HS-5 (cell line): ENCODE measurements at regions not wholly inside any gene's neighbourhood (a gene's known extent, or its start where the extent isn't known, plus 50 kb on each side); places are given as distances from the start of the nearest gene placed in this dataset.
A peak's percentile ranks its signal among the peaks of the same experiment; 100 is the strongest.

Experiments used
- DNase-seq: peaks from one replicate; pipeline ENCODE4 v3.0.0-alpha.2; 2012; ENCODE audit warnings: low read depth

DNA sequence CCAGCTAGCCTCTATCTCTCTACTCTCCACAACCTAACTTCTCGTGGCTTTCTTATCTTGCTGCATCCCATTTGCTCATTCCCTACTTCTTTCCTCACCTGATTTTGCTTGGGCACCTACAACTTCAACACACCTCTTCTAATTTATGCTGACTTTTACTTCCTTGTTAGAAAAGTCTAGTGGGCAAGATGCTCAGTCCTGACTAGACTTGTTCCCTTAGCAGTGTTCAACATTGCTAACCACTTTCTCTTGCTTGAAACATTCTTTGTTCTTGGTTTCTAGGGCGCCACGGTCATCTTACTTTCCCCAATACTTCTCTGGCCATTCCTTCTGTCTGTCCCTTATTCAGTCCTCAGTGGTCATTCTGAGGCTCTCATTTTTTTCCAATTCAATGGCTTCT lies 454.7 kb upstream of the CWC22 start:
- DNase-seq = no peak

GRCh38 chr2:180456801-180457200 lies 449.7 kb upstream of the CWC22 start:
- DNase-seq = no peak

DNA sequence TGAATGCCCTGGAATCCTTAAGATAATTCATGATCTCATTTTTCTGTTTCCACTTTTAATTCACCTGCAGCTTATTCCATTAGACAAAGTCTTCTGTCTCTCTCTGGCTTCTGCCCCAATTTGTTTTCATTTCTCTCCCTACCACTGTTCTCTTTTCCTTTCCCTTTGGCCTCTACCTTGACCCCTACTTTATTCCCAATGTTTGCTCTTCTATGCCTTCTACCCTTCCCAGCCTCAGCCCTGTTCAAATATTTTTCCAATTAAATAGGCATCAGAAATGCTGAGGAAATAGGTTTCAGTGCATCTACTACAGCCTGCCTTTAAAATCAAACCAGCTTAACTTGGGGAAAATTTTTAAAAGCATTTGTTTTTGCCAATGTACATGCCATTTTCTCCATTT lies 443.7 kb upstream of the CWC22 start:
- DNase-seq = no peak

DNA sequence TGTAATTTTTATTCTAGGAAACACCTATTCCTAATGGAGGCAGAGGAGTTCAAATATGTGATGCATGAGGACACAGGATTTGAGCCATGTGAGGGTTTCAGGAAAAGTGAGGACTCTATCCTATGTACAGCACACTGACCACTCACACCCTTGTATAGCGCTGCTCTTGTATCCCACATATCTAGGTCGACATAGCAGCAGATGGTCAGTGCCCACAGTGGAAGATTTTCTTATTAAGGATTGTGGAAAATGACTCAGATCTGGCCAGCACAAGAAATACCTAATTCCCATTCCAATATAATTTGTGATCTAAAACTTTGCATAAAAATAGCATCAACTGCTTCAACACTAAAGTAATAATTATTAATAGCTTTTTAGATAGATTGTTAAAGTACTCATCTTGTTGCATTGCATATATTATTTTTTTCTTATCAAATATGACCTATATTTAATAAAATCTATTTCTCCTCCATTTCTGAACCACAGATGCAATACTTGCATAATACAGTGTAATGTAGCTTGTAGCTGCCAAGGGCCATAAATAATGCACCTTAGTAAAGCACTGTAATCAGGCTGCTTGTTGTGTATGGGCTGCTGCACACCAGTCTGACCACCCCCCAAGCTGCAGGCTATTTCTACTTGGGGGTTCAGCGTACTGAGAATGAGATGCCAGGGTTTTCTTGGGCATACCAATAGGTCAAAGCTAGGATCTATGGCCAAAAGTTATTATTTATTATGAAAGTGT lies 442.2 kb upstream of the CWC22 start:
- no peak for DNase-seq

GRCh38 chr2:180446492-180446891 lies 439.4 kb upstream of the CWC22 start:
- DNase-seq = no peak

GRCh38 chr2:180443888-180444287 lies 436.8 kb upstream of the CWC22 start:
- peak; percentile 2 for DNase-seq

DNA sequence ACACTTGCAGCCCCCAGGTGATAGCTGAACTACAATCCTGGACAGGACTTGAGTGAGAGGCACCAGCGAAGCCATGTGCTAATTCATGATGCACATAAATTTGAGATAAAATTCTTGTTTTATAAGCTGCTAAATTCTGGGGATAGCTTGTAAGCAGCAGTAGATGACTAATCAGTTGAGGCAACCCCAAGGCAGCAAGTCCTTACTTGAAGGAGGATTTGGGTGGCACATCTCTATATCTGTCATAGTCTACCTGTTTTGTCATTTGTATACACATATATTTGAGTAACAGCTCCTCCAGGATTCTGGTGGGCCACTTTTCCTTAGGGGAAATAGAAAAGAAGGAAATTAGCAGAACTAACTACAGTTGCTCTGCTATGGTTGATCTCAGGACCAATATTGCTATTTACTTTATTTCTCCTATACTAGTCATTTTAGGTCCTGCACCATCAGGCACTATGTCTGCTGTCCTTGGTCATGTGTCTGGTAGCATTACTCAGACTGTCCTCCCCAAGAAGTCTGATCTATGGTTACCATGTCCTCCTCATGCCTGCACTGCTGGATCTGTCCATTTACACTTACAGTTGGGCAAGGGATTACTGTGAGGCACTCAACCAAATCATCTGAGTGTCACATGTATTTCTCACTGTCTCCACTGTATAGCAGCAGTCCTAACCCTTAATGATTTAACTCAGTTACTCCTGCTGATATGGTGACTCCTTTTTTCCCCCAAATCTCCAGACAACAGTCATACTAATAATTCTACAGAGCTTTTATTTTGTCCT lies 436.0 kb upstream of the CWC22 start:
- no peak for DNase-seq

DNA sequence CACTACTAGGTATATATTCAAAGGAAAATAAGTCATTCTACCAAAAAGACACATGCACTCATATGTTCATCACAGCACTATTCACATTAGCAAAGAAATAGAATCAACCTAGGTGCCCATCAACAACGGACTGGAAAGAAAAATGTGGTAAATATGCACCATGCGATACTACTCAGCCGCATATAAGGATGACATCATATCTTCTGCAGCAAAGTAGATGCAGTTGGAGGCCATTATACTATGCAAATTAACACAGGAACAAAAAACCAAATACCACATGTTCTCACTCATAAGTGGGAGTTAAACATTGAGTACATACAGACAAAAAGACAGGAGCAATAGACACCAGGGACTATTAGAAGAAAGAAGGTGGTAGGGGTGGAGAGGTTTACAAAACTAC lies 412.1 kb upstream of the CWC22 start:
- no peak for DNase-seq

GRCh38 chr2:180416627-180417026 lies 409.5 kb upstream of the CWC22 start:
- no peak for DNase-seq

DNA sequence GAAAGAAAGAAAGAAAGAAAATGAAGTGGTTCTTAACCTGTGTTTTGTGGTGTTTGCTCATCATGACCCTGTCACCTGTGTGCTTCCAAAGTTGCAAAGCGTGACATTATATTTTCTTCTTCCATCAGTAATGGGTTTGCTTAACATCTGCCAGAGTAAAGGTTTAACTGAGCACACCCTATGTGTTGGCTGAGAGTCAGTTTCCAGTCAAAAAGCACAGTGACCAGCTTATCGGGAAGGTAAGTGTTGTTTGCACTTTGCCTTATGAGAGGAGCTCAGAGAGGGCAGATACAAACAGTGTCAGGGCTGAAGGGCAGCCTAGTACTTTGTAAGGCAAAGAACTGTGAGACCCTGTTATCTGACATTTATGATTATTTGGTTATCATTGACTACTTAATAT lies 406.2 kb upstream of the CWC22 start:
- no peak for DNase-seq

DNA sequence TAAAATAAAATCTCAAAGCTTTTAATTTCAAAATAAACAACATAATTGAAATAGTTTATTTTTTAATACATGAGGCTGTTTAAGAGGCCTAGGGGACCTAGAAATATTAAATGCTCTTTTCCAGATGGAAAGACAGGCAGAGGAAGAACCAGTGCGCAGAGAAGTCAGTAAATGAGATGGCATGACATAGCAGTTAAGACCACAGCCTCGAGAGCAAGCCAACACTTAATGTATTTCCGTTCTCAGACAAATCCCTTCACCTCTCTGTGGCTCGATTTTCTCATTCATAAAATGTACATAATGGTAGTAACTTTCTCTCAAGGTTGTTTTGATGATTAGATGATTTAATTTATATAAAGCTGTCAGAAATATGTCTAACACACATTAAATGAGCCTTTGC lies 405.1 kb upstream of the CWC22 start:
- no peak for DNase-seq

- DNase-seq = no peak
Observed at GRCh38 chr2:180411661-180412060, 404.6 kb upstream of the CWC22 start.

GRCh38 chr2:180406687-180407086 lies 399.6 kb upstream of the CWC22 start:
- no peak for DNase-seq

DNA sequence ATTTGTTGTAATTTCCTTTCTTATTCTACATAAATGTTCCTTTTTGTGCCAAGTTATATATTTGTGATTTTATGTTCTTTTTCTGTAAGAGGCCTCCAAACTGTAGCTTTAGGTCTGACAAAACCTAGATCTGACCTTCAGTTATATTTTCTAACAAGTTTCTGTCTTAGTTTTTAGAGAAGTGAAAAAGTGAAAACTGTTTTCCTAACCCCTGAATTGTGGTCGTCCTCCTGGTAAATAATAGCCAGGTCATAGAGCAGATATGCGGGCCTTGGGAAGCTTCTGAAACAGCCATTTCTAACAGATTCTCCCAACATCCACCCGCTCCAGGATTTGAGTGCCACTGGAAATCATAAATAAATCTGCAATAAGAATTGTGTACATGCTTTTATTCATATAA lies 398.4 kb upstream of the CWC22 start:
- DNase-seq = no peak

DNA sequence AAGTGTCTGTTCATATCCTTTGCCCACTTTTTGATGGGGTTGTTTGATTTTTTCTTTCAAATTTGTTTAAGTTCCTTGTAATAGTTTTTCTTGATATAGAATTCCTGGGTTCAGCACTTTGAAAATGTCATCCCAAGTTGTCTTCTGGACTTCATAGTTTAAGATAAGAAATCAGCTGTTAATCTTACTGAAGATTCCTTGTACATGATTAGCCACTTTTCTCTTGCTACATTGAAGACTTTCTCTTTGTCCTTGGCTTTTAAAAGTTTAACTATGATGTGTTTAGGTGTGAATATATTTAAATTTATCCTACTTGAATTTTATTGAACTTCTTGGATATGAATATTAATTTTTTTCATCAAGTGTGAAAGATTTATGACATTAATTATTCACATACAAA lies 387.2 kb upstream of the CWC22 start:
- no peak for DNase-seq

DNA sequence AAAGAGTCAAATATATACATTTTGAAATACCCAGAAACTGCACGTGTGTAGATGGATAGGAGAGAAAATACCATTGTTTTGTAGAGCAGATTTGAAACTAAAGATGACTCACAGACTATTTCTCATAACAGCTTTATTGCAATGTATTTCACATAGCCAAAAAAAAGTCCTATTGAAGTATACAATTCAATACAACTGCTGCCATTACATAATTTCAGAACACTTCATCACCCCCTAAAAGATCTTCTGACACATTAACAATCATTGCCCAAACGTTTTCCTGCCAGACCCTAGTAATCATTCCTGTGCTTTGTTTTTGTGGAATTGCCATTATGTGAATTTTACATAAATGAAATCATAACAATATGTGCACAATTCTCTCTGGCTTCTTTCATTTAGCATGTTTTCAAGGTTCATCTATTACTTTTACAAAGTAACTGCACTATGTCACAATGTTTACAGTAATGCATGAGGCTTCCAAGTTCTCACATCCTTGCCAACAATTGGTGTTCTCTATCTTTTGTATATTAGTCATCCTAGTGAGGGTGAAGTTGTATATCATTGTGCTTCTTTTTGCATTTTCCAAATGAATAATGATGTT lies 378.6 kb upstream of the CWC22 start:
- DNase-seq = peak; percentile 71

DNA sequence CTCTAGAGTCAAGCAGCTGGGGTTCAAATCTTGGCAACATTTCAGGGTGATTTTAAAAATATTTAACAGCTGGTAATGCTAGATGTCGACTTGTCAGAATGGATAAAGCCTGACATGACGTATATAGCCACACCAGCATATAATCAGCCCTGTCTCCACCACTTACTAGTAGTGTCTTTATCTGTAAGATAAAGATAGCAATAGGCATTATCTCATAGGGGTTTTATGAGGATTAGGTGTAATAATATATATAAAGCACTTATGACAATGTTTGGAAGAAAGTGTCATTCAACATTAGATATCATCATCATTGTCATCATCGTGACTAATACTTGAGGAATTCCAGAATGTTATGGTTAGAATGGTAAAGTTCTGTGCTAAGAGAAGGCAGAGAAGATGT lies 369.0 kb upstream of the CWC22 start:
- no peak for DNase-seq

DNA sequence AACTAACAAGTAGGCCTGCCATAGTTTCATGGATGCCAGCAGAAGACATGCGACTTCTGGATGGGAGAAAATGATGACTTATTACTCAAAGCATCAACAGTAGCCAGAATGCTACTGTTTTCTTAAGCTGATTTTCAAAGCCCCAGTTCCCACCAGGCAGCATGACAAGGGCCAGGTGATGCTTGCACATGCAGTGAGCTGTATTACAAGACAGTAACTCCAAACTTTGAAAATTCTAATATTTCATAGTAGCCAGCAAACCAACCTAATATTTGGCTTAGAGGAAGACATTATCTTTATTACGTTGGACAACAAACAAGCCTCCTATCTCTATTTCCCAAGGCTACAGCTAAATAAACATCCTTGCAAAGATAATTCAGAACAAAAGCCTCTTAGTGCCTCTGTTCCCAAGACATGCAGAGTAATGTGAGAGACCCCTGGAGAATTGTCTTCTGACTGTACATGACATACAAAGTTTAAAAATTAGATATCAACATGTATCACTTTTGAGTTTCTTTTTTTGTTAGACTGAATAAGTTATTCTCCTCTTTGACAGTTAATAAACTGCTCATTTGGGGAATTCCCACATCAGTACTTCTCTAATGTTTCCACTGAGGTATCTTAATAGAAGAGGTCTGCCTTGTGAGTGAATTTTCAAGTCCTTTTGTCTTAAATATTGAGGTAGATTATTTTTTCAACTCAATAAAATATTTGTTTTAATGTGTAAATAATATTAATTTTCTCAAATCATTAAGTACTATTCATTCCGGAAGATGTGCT lies 367.6 kb upstream of the CWC22 start:
- DNase-seq = no peak

DNA sequence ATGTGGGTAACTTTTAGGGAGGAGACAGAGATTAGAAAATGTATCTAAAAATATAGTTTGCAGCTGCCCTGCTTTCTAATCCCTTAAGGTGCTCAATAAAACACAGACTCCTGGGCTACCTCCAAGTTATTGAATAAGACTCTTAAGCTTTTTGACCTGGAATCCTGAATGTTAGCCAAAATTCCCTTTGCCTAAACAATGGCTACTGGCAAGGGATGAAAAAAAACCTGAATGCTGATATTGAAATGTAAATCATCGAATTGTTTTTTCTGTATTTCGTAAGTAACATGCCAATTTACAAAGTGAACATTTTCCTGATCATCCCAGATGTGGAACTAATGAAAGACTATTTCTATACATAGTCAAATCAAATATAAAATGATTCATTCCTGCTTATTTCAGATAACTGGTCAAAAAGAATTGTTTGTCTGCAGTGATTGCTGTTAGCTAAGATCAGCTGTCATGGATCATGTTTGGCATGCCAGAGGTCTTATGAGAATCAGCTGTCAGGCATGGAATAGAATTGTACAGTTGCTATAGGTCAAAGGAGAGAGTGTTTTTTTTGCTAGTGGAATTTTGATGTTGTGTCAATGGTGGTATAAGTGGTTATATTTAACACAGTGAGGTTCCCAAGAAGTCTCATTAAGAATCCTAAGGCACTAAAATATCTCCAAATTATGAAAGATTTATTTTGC lies 363.6 kb upstream of the CWC22 start:
- no peak for DNase-seq

- DNase-seq = no peak
Observed at GRCh38 chr2:180368881-180369280, 361.8 kb upstream of the CWC22 start.

- DNase-seq = no peak
Observed at GRCh38 chr2:180367815-180368214, 360.7 kb upstream of the CWC22 start.

DNA sequence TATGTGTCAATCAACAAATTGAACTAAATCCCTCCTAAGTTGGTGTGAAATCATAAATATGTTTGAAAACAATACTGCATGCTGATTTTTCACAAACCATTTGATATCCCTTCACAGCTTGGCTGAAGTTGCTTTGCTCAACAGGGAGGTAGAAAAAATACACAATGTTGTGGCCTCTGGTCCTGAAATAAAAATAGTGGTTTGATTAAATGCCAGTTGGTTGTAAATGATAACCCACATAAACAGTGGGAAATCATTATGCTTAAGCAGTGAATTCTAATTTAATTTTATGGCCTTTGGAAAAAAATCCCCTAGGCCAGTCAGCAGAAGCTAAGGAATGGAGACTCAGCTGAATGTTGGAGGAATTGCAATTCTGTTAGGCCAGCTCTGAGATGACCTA lies 359.4 kb upstream of the CWC22 start:
- DNase-seq = no peak
